Activated T-helper 17 cell treated with anti-CD3 and anti-CD28 coated beads, Interleukin-2, amount 50 U/mL, for 72 hours (primary cell): ENCODE measurements at regions not wholly inside any gene's neighbourhood (a gene's known extent, or its start where the extent isn't known, plus 50 kb on each side); places are given as distances from the start of the nearest gene placed in this dataset.

ENCODE experiments used
- ATAC-seq: fragments of 150-1000 bp; cut with Tn5 transposase; replicated peaks from 2 replicates; pipeline ENCODE4 v1.10.0; 2021; ENCODE audit warnings: mild to moderate bottlenecking, moderate library complexity
- H3K27ac Mint-ChIP-seq: one replicate; pipeline ENCODE4 v1.8.0; 2022; ENCODE audit warnings: mixed read lengths
- H3K27me3 Mint-ChIP-seq: one replicate; pipeline ENCODE4 v1.8.0; 2022; ENCODE audit warnings: mixed read lengths
- H3K36me3 Mint-ChIP-seq: one replicate; pipeline ENCODE4 v1.8.0; 2022; ENCODE audit warnings: low read depth, mild to moderate bottlenecking, mixed read lengths
- H3K4me1 Mint-ChIP-seq: one replicate; pipeline ENCODE4 v1.8.0; 2022; ENCODE audit warnings: mixed read lengths
- H3K4me3 Mint-ChIP-seq: one replicate; pipeline ENCODE4 v1.8.0; 2022; ENCODE audit warnings: mild to moderate bottlenecking, mixed read lengths
- H3K9me3 Mint-ChIP-seq: one replicate; pipeline ENCODE4 v1.8.0; 2022; ENCODE audit warnings: mixed read lengths

GRCh38 chr2:129796801-129797488 is 182.5 kb upstream of the RAB6C start:
- Mint-ChIP-seq H3K4me1 (no peaks in the 10 kb centered on the region), H3K4me3 (no peak overlapping the region), H3K27ac (no peak overlapping the region), H3K36me3 (no peaks in the 10 kb centered on the region), H3K9me3 (no peaks in the 10 kb centered on the region), H3K27me3 (peaks cover 12% of the 10 kb centered on the region)
- ATAC-seq = no peak

- Mint-ChIP-seq H3K4me1 (no peaks in the 10 kb centered on the region), H3K9me3 (no peaks in the 10 kb centered on the region), H3K4me3 (no peak overlapping the region), H3K27me3 (peaks cover 12% of the 10 kb centered on the region), H3K36me3 (no peaks in the 10 kb centered on the region), H3K27ac (no peak overlapping the region)
- ATAC-seq = no peak
Observed at GRCh38 chr2:129797489-129798300, 181.8 kb upstream of the RAB6C start.

- Mint-ChIP-seq H3K4me3 (no peak overlapping the region), H3K9me3 (no peaks in the 10 kb centered on the region), H3K27ac (no peak overlapping the region), H3K4me1 (no peaks in the 10 kb centered on the region), H3K36me3 (no peaks in the 10 kb centered on the region), H3K27me3 (peaks cover 12% of the 10 kb centered on the region)
- ATAC-seq = no peak
Observed at GRCh38 chr2:129798301-129798581, 181.2 kb upstream of the RAB6C start.

GRCh38 chr2:129798626-129799025 is 180.8 kb upstream of the RAB6C start:
- peaks cover 12% of the 10 kb centered on the region for H3K27me3 Mint-ChIP-seq
- no peak for ATAC-seq
- H3K9me3 Mint-ChIP-seq = no peaks in the 10 kb centered on the region
- H3K4me3 Mint-ChIP-seq = no peak overlapping the region
- H3K4me1 Mint-ChIP-seq = no peaks in the 10 kb centered on the region
- H3K36me3 Mint-ChIP-seq = no peaks in the 10 kb centered on the region
- no peak overlapping the region for H3K27ac Mint-ChIP-seq

- Mint-ChIP-seq H3K27ac (no peak overlapping the region), H3K9me3 (no peaks in the 10 kb centered on the region), H3K36me3 (no peaks in the 10 kb centered on the region), H3K4me3 (no peak overlapping the region), H3K27me3 (peaks cover 12% of the 10 kb centered on the region), H3K4me1 (no peaks in the 10 kb centered on the region)
- no peak for ATAC-seq
Observed at GRCh38 chr2:129799036-129799958, 180.2 kb upstream of the RAB6C start.

GRCh38 chr2:129800285-129800684 is 179.2 kb upstream of the RAB6C start:
- Mint-ChIP-seq H3K9me3 (no peaks in the 10 kb centered on the region), H3K4me1 (no peaks in the 10 kb centered on the region), H3K4me3 (no peak overlapping the region), H3K36me3 (no peaks in the 10 kb centered on the region), H3K27ac (no peak overlapping the region), H3K27me3 (peaks cover 9% of the 10 kb centered on the region)
- no peak for ATAC-seq

- Mint-ChIP-seq H3K4me1 (no peaks in the 10 kb centered on the region), H3K36me3 (no peaks in the 10 kb centered on the region), H3K4me3 (no peak overlapping the region), H3K9me3 (no peaks in the 10 kb centered on the region), H3K27me3 (peaks cover 9% of the 10 kb centered on the region), H3K27ac (no peak overlapping the region)
- ATAC-seq = no peak
Observed at GRCh38 chr2:129800686-129801085, 178.8 kb upstream of the RAB6C start.

GRCh38 chr2:129801575-129801974 is 177.9 kb upstream of the RAB6C start:
- no peak for ATAC-seq
- H3K27ac Mint-ChIP-seq = no peak overlapping the region
- H3K4me3 Mint-ChIP-seq = no peak overlapping the region
- no peaks in the 10 kb centered on the region for H3K4me1 Mint-ChIP-seq
- H3K9me3 Mint-ChIP-seq = no peaks in the 10 kb centered on the region
- H3K36me3 Mint-ChIP-seq = no peaks in the 10 kb centered on the region
- H3K27me3 Mint-ChIP-seq = peaks cover 6% of the 10 kb centered on the region

- no peak overlapping the region for H3K4me3 Mint-ChIP-seq
- no peaks in the 10 kb centered on the region for H3K4me1 Mint-ChIP-seq
- H3K9me3 Mint-ChIP-seq = no peaks in the 10 kb centered on the region
- H3K27me3 Mint-ChIP-seq = peaks cover 6% of the 10 kb centered on the region
- no peaks in the 10 kb centered on the region for H3K36me3 Mint-ChIP-seq
- H3K27ac Mint-ChIP-seq = no peak overlapping the region
- ATAC-seq = no peak
Observed at GRCh38 chr2:129802290-129802689, 177.2 kb upstream of the RAB6C start.

- Mint-ChIP-seq H3K9me3 (no peaks in the 10 kb centered on the region), H3K36me3 (no peaks in the 10 kb centered on the region), H3K4me1 (no peaks in the 10 kb centered on the region), H3K27ac (no peak overlapping the region), H3K27me3 (peaks cover 6% of the 10 kb centered on the region), H3K4me3 (no peak overlapping the region)
- ATAC-seq = no peak
Observed at GRCh38 chr2:129803032-129803431, 176.4 kb upstream of the RAB6C start.

- H3K9me3 Mint-ChIP-seq = no peaks in the 10 kb centered on the region
- H3K4me3 Mint-ChIP-seq = no peak overlapping the region
- no peaks in the 10 kb centered on the region for H3K4me1 Mint-ChIP-seq
- H3K27me3 Mint-ChIP-seq = peaks cover 8% of the 10 kb centered on the region
- no peak for ATAC-seq
- no peak overlapping the region for H3K27ac Mint-ChIP-seq
- H3K36me3 Mint-ChIP-seq = no peaks in the 10 kb centered on the region
Observed at GRCh38 chr2:129803871-129804270, 175.6 kb upstream of the RAB6C start.

GRCh38 chr2:129805899-129806298 is 173.6 kb upstream of the RAB6C start:
- Mint-ChIP-seq H3K27me3 (peaks cover 19% of the 10 kb centered on the region), H3K9me3 (no peaks in the 10 kb centered on the region)
- no peak for ATAC-seq

GRCh38 chr2:129806317-129806716 is 173.1 kb upstream of the RAB6C start:
- Mint-ChIP-seq H3K9me3 (no peaks in the 10 kb centered on the region), H3K4me1 (no peaks in the 10 kb centered on the region), H3K27ac (no peak overlapping the region), H3K27me3 (peaks cover 20% of the 10 kb centered on the region), H3K4me3 (no peak overlapping the region), H3K36me3 (no peaks in the 10 kb centered on the region)
- ATAC-seq = no peak

More at GRCh38 chr2:129805899-129806298, 173.6 kb upstream of the RAB6C start:
- Mint-ChIP-seq H3K4me3 (no peak overlapping the region), H3K27ac (no peak overlapping the region), H3K36me3 (no peaks in the 10 kb centered on the region), H3K4me1 (no peaks in the 10 kb centered on the region)

GRCh38 chr2:129806990-129807389 is 172.5 kb upstream of the RAB6C start:
- ATAC-seq = no peak
- H3K27ac Mint-ChIP-seq = no peak overlapping the region

More at GRCh38 chr2:129806990-129807389, 172.5 kb upstream of the RAB6C start:
- no peaks in the 10 kb centered on the region for H3K36me3 Mint-ChIP-seq
- no peak overlapping the region for H3K4me3 Mint-ChIP-seq
- peaks cover 19% of the 10 kb centered on the region for H3K27me3 Mint-ChIP-seq
- H3K4me1 Mint-ChIP-seq = no peaks in the 10 kb centered on the region
- no peaks in the 10 kb centered on the region for H3K9me3 Mint-ChIP-seq
